ENCODE measurements at regions not wholly inside any gene's neighbourhood (a gene's known extent, or its start where the extent isn't known, plus 50 kb on each side); places are given as distances from the start of the nearest gene placed in this dataset.

DNA sequence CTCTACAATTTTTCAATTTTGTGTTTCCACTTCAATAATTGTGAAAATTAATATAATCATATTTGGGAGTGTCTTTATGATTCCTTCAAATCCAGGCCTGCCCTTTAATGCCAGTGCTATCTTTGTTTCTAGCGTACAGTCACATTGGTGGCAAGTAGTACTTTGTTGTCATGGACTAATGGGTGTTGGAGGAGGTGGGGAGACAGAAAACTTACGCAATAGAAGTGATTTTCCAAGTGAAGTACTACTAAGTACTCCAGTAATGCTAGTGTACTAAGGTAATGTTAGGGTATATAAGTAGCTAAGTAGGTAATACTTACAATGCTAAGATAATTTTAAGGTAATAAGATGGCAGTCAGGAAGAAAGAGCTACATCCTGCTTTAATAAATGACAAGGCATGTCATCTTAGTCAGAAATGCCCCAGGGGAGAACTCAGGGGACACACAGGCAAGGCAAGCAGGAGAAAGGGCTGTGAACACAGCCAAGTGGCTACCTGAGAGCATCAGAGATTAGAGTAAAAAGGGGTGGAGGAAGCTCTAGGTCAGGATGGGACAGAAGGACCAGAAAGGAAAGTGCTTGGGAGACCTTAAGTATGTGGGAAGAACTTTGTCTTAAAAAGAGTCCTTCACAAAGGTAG, 217.2 kb upstream of the PRDM1 start:
- TF ChIP-seq, protein P1, sequence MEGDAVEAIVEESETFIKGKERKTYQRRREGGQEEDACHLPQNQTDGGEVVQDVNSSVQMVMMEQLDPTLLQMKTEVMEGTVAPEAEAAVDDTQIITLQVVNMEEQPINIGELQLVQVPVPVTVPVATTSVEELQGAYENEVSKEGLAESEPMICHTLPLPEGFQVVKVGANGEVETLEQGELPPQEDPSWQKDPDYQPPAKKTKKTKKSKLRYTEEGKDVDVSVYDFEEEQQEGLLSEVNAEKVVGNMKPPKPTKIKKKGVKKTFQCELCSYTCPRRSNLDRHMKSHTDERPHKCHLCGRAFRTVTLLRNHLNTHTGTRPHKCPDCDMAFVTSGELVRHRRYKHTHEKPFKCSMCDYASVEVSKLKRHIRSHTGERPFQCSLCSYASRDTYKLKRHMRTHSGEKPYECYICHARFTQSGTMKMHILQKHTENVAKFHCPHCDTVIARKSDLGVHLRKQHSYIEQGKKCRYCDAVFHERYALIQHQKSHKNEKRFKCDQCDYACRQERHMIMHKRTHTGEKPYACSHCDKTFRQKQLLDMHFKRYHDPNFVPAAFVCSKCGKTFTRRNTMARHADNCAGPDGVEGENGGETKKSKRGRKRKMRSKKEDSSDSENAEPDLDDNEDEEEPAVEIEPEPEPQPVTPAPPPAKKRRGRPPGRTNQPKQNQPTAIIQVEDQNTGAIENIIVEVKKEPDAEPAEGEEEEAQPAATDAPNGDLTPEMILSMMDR (IDR thresholded peaks at IDR 0.05; ENCODE audit: low read depth, low read length, poor library complexity, severe bottlenecking): no peak
- no peak for TF ChIP-seq EZH2phosphoT487 (IDR thresholded peaks at IDR 0.05; ENCODE audit: borderline replicate concordance, low read length)

DNA sequence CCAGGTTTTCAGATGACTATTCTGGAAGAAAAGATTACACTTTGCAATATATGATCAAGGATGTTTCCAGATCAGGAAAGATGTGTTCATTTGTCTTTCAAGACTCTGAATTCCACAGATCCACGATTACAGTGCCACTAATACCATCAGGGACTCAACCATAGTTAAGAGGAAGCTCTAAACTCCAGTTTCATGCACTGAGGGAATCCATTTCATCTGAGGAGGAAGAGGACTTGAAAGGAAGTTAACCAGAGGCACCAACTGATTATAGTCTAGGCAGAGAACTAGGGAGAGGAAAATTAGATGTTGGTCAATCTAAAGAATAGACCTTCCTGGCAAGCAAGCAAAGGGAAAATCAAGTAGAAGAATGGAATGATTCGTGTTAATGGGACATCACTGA, 218.3 kb upstream of the PRDM1 start:
- Histone ChIP-seq H3K4me2 (ENCODE audit: low read length) (no peak overlapping the region), H3K4me1 (ENCODE audit: control insufficient read depth, low read length) (peaks cover 4% of the 10 kb centered on the region), H3K4me3 (ENCODE audit: low read length) (no peak overlapping the region), H3K27me3 (ENCODE audit: control insufficient read depth, low read length) (0 out of 2 replicates have a peak, but pooled peaks cover 3% of the 10 kb centered on the region), H3K79me2 (ENCODE audit: control insufficient read depth, low read length) (no peaks in the 10 kb centered on the region), H4K20me1 (ENCODE audit: control insufficient read depth, insufficient read depth, low read depth, low read length) (no peaks in the 10 kb centered on the region), H3K9me2 (replicated peaks; ENCODE audit: control insufficient read depth, low read length) (no peaks in the 10 kb centered on the region), H3K27ac (ENCODE audit: low read depth, low read length) (no peak overlapping the region), H3F3A (ENCODE audit: control insufficient read depth, insufficient read depth) (no peaks in the 10 kb centered on the region), H3K36me3 (ENCODE audit: control insufficient read depth, low read length) (no peaks in the 10 kb centered on the region), H3K9me3 (ENCODE audit: control insufficient read depth, insufficient read depth, low read length) (no peaks in the 10 kb centered on the region)
- no peak for TF ChIP-seq EZH2phosphoT487 (IDR thresholded peaks at IDR 0.05; ENCODE audit: borderline replicate concordance, low read length)
- TF ChIP-seq, protein P1 (IDR thresholded peaks at IDR 0.05; ENCODE audit: low read depth, low read length, poor library complexity, severe bottlenecking): no peak

More for the DNA sequence above, 217.2 kb upstream of the PRDM1 start:
- Histone ChIP-seq H3K4me3 (ENCODE audit: low read length) (no peak overlapping the region), H3K36me3 (ENCODE audit: control insufficient read depth, low read length) (no peaks in the 10 kb centered on the region), H3K4me1 (ENCODE audit: control insufficient read depth, low read length) (no peaks in the 10 kb centered on the region), H3K9me3 (ENCODE audit: control insufficient read depth, insufficient read depth, low read length) (no peaks in the 10 kb centered on the region), H4K20me1 (ENCODE audit: control insufficient read depth, insufficient read depth, low read depth, low read length) (no peaks in the 10 kb centered on the region), H3K9me2 (replicated peaks; ENCODE audit: control insufficient read depth, low read length) (no peaks in the 10 kb centered on the region), H3K79me2 (ENCODE audit: control insufficient read depth, low read length) (no peaks in the 10 kb centered on the region), H3K4me2 (ENCODE audit: low read length) (no peak overlapping the region), H3F3A (ENCODE audit: control insufficient read depth, insufficient read depth) (no peaks in the 10 kb centered on the region), H3K27me3 (ENCODE audit: control insufficient read depth, low read length) (no peaks in the 10 kb centered on the region), H3K27ac (ENCODE audit: low read depth, low read length) (no peak overlapping the region)

DNA sequence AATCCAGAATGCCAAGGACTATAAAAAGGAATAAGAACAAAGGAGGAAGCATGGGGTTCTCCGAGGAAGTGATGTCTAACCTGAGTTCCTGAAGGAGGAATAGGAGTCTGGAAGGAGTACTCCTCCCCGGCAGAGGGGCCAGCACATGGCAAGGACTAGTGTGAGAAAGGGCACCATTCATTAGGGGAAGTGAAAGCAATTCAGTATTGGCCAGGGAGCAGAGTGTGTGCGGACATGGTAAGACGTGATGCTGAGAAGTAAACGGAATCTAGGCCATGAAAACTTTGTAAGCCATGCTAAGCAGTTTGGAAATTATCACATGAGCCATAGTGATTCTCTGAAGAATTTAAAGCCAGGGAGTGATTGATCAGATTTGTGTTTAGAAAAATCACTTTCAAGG, 218.9 kb upstream of the PRDM1 start:
- H3K4me1 ChIP-seq (ENCODE audit: control insufficient read depth, low read length): peaks cover 6% of the 10 kb centered on the region

More for the DNA sequence above, 218.9 kb upstream of the PRDM1 start:
- no peaks in the 10 kb centered on the region for H3F3A ChIP-seq (ENCODE audit: control insufficient read depth, insufficient read depth)
- no peaks in the 10 kb centered on the region for H3K9me3 ChIP-seq (ENCODE audit: control insufficient read depth, insufficient read depth, low read length)
- no peaks in the 10 kb centered on the region for H3K79me2 ChIP-seq (ENCODE audit: control insufficient read depth, low read length)
- H3K4me3 ChIP-seq (ENCODE audit: low read length): no peak overlapping the region
- H3K9me2 ChIP-seq (replicated peaks; ENCODE audit: control insufficient read depth, low read length): no peaks in the 10 kb centered on the region
- H3K4me2 ChIP-seq (ENCODE audit: low read length): no peak overlapping the region
- 0 out of 2 replicates have a peak, but pooled peaks cover 3% of the 10 kb centered on the region for H3K27me3 ChIP-seq (ENCODE audit: control insufficient read depth, low read length)
- TF ChIP-seq, protein P1 (IDR thresholded peaks at IDR 0.05; ENCODE audit: low read depth, low read length, poor library complexity, severe bottlenecking): no peak
- TF ChIP-seq EZH2phosphoT487 (IDR thresholded peaks at IDR 0.05; ENCODE audit: borderline replicate concordance, low read length): no peak
- H3K36me3 ChIP-seq (ENCODE audit: control insufficient read depth, low read length): no peaks in the 10 kb centered on the region
- no peaks in the 10 kb centered on the region for H4K20me1 ChIP-seq (ENCODE audit: control insufficient read depth, insufficient read depth, low read depth, low read length)
- H3K27ac ChIP-seq (ENCODE audit: low read depth, low read length): no peak overlapping the region

All from DOHH2 (cell line).